Stimulated activated CD8-positive, alpha-beta memory T cell treated with anti-CD3 and anti-CD28 coated beads, Interleukin-4, amount 100 ng/mL, for 48 hours (primary cell): ENCODE measurements at regions not wholly inside any gene's neighbourhood (a gene's known extent, or its start where the extent isn't known, plus 50 kb on each side); places are given as distances from the start of the nearest gene placed in this dataset.
A peak's percentile ranks its signal among the peaks of the same experiment; 100 is the strongest.

Experiments
- DNase-seq: peaks from one replicate; pipeline ENCODE4 v3.0.0-alpha.2; 2020

GRCh38 chr5:115072266-115073064 is 97.2 kb downstream of the TRIM36 start:
- DNase-seq: no peak

GRCh38 chr5:115070737-115071136 is 99.0 kb downstream of the TRIM36 start:
- no peak for DNase-seq

- no peak for DNase-seq
Observed at GRCh38 chr5:115069087-115069968, 100.4 kb downstream of the TRIM36 start.

- DNase-seq: peak; percentile 26
Observed at GRCh38 chr5:115068239-115069086, 101.2 kb downstream of the TRIM36 start.

- no peak for DNase-seq
Observed at GRCh38 chr5:115064380-115064779, 105.3 kb downstream of the TRIM36 start.

- DNase-seq: no peak
Observed at GRCh38 chr5:115054387-115054951, 115.2 kb downstream of the TRIM36 start.

- DNase-seq: no peak
Observed at GRCh38 chr5:115052948-115053347, 116.8 kb downstream of the TRIM36 start.

GRCh38 chr5:115050866-115051265 is 118.8 kb downstream of the TRIM36 start:
- no peak for DNase-seq

GRCh38 chr5:115033861-115034260 is 135.8 kb downstream of the TRIM36 start:
- DNase-seq: no peak

GRCh38 chr5:115028557-115028956 is 141.2 kb downstream of the TRIM36 start:
- no peak for DNase-seq

- no peak for DNase-seq
Observed at GRCh38 chr5:115024922-115025321, 144.8 kb downstream of the TRIM36 start.

GRCh38 chr5:115022303-115022702 is 147.4 kb downstream of the TRIM36 start:
- DNase-seq: no peak

GRCh38 chr5:115016646-115017045 is 153.1 kb downstream of the TRIM36 start:
- no peak for DNase-seq

- no peak for DNase-seq
Observed at GRCh38 chr5:114999176-114999575, 170.5 kb downstream of the TRIM36 start.

- no peak for DNase-seq
Observed at GRCh38 chr5:114989512-114989911, 180.2 kb downstream of the TRIM36 start.

- DNase-seq: no peak
Observed at GRCh38 chr5:114988096-114988495, 181.6 kb downstream of the TRIM36 start.

- no peak for DNase-seq
Observed at GRCh38 chr5:114984796-114985195, 184.9 kb downstream of the TRIM36 start.

- DNase-seq: no peak
Observed at GRCh38 chr5:114981111-114981510, 188.6 kb downstream of the TRIM36 start.

GRCh38 chr5:114977979-114978573 is 191.6 kb downstream of the TRIM36 start:
- DNase-seq: no peak

GRCh38 chr5:114969482-114969881 is 200.2 kb downstream of the TRIM36 start:
- DNase-seq: no peak

GRCh38 chr5:114957384-114957783 is 212.3 kb downstream of the TRIM36 start:
- no peak for DNase-seq

- DNase-seq: no peak
Observed at GRCh38 chr5:114953565-114953964, 216.1 kb downstream of the TRIM36 start.
